ENCODE measurements at regions not wholly inside any gene's neighbourhood (a gene's known extent, or its start where the extent isn't known, plus 50 kb on each side); places are given as distances from the start of the nearest gene placed in this dataset.

- TF ChIP-seq CTCF (IDR thresholded peaks at IDR 0.05; ENCODE audit: low read length) (no peak), EZH2 (IDR thresholded peaks at IDR 0.05; ENCODE audit: borderline replicate concordance, low read length) (no peak)
Observed at GRCh38 chr14:49456589-49456988, 129.6 kb downstream of the RPS29 start.
